Astrocyte (in vitro differentiated cells and primary cell): ENCODE measurements at regions not wholly inside any gene's neighbourhood (a gene's known extent, or its start where the extent isn't known, plus 50 kb on each side); places are given as distances from the start of the nearest gene placed in this dataset.

Experiments used
- CTCF ChIP-seq: IDR thresholded peaks from 2 replicates; pipeline ENCODE4 v1.5.1; 2011; ENCODE audit warnings: low read depth, mild to moderate bottlenecking, inconsistent platforms, low read length, moderate library complexity; ENCODE audit not compliant: insufficient read depth
- EZH2 ChIP-seq: IDR thresholded peaks from 2 replicates; pipeline ENCODE4 v1.6.1; 2012; ENCODE audit warnings: mild to moderate bottlenecking, low read length, inconsistent platforms; ENCODE audit not compliant: insufficient read depth

DNA sequence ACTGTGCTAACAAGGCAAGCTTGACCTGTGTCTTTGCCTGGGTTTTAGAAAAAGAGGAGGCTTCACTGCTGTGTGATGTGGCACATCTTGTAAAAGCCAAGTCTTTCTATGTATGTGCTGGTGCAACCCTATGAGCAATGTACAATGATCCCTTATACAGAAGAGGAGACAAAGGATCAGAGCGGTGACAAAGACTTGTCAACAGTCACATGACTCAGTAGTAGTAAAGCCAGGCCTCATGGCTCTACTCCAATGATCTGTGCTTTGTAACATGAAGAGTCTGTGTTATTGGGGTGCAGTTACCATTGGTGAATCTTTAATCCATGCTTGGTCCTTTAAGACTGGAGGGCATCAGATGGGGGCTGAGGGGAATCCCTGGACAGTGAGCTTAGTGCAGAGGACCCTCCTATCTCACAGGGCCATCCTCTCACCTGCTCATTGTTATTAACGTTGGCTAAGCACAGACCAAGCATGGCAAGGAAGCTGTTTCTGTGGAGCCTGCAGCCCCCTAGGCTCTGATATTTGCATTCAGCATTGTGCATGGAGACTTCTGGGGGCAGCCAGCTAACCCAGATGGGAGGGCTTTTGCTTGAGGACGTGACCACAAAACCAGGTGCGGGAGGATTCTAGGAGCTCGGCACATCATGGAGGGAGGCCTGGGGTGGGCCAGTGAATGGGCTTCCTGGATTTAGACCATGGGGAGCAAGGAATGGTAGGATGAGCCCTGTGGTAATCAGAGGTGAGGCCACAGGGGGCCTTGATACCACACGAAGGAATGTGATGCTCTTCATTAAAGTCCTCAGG is 308.8 kb upstream of the ZNF32 start:
- TF ChIP-seq CTCF (no peak), EZH2 (no peak)
